HUES6 (cell line): ENCODE measurements at regions not wholly inside any gene's neighbourhood (a gene's known extent, or its start where the extent isn't known, plus 50 kb on each side); places are given as distances from the start of the nearest gene placed in this dataset.

Source experiments
- H3K27ac ChIP-seq: 2 replicates; pipeline ENCODE4 v1.7.0; 2013; ENCODE audit warnings: low read depth, mild to moderate bottlenecking, low read length, inconsistent platforms
- H3K27me3 ChIP-seq: 2 replicates; pipeline ENCODE4 v1.6.1; 2013; ENCODE audit warnings: low read length; ENCODE audit not compliant: control insufficient read depth, insufficient read depth
- H3K36me3 ChIP-seq: 2 replicates; pipeline ENCODE4 v1.6.1; 2013; ENCODE audit warnings: low read length; ENCODE audit not compliant: control insufficient read depth, insufficient read depth
- H3K4me1 ChIP-seq: 2 replicates; pipeline ENCODE4 v1.6.1; 2013; ENCODE audit warnings: low read length; ENCODE audit not compliant: control insufficient read depth, insufficient read depth
- H3K4me3 ChIP-seq: 2 replicates; pipeline ENCODE4 v1.5.1; 2013; ENCODE audit warnings: low read depth, low read length
- H3K9ac ChIP-seq: one replicate; pipeline ENCODE4 v1.6.1; 2013; ENCODE audit warnings: mild to moderate bottlenecking, low read length
- H3K9me3 ChIP-seq: 2 replicates; pipeline ENCODE4 v1.6.1; 2013; ENCODE audit warnings: low read depth, low read length; ENCODE audit not compliant: control insufficient read depth, insufficient read depth

- no peak overlapping the region for H3K9ac ChIP-seq
- no peak overlapping the region for H3K27ac ChIP-seq
- H3K27me3 ChIP-seq, result no peaks in the 10 kb centered on the region
- H3K36me3 ChIP-seq, result no peaks in the 10 kb centered on the region
- no peaks in the 10 kb centered on the region for H3K9me3 ChIP-seq
- no peak overlapping the region for H3K4me3 ChIP-seq
- no peaks in the 10 kb centered on the region for H3K4me1 ChIP-seq
These were observed 103.3 kb upstream of the VRK2 start for GRCh38 chr2:57943315-57943714.

DNA sequence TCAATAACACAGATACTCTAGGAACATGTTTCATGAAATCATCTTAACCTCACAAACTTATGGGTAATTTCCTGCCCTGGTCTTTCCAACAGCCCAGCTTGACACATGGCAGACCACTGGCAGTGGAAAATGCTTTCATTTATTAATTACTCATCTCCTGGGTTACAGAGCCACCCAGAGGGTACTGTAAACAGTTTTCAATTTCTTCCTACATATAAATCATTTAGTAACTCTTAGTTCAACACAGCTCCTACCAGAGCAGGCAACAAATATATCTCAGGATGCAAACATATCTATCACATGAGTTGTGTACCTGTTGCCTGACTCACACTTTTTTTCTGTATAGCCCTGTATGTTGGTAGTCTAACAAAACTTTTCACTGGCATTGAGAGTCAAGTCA, 99.2 kb upstream of the VRK2 start:
- no peak overlapping the region for H3K9ac ChIP-seq
- H3K9me3 ChIP-seq, result no peaks in the 10 kb centered on the region

DNA sequence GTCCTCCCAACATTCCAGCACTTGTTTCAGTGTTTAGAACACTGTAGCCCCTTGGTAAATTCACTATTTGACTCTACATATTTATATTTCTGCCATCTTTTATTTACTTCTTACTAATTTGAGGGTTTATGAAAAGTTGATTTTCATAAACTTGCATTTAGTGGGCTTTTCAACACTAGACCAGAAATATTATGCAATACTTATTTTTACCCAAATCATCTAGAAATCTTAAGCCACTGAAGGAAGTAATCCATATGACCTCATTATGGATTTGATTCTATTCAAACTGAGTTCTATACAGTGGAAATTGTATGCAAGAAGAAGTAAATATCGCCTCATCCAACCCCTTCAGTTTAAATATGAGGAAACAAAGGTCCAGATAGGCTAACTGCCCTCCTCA, 92.6 kb upstream of the VRK2 start:
- Histone ChIP-seq H3K9me3 (no peaks in the 10 kb centered on the region), H3K27ac (no peak overlapping the region), H3K36me3 (no peaks in the 10 kb centered on the region), H3K4me1 (no peaks in the 10 kb centered on the region), H3K4me3 (no peak overlapping the region), H3K9ac (no peak overlapping the region), H3K27me3 (no peaks in the 10 kb centered on the region)

More for the DNA sequence above, 99.2 kb upstream of the VRK2 start:
- Histone ChIP-seq H3K4me3 (no peak overlapping the region), H3K27ac (no peak overlapping the region), H3K36me3 (no peaks in the 10 kb centered on the region), H3K4me1 (no peaks in the 10 kb centered on the region), H3K27me3 (no peaks in the 10 kb centered on the region)

- no peak overlapping the region for H3K9ac ChIP-seq
- H3K27ac ChIP-seq, result no peak overlapping the region
- no peaks in the 10 kb centered on the region for H3K36me3 ChIP-seq
- no peaks in the 10 kb centered on the region for H3K9me3 ChIP-seq
- 0 out of 2 replicates have a peak, but pooled peaks cover 3% of the 10 kb centered on the region for H3K4me1 ChIP-seq
- no peaks in the 10 kb centered on the region for H3K27me3 ChIP-seq
- H3K4me3 ChIP-seq, result no peak overlapping the region
These were observed 89.4 kb upstream of the VRK2 start for GRCh38 chr2:57957238-57957637.

- H3K36me3 ChIP-seq, result no peaks in the 10 kb centered on the region
- no peak overlapping the region for H3K9ac ChIP-seq
- no peaks in the 10 kb centered on the region for H3K27me3 ChIP-seq
- H3K9me3 ChIP-seq, result no peaks in the 10 kb centered on the region
- H3K4me3 ChIP-seq, result no peak overlapping the region
- H3K27ac ChIP-seq, result no peak overlapping the region
- 0 out of 2 replicates have a peak, but pooled peaks cover 3% of the 10 kb centered on the region for H3K4me1 ChIP-seq
These were observed 87.2 kb upstream of the VRK2 start for GRCh38 chr2:57959390-57959789.

DNA sequence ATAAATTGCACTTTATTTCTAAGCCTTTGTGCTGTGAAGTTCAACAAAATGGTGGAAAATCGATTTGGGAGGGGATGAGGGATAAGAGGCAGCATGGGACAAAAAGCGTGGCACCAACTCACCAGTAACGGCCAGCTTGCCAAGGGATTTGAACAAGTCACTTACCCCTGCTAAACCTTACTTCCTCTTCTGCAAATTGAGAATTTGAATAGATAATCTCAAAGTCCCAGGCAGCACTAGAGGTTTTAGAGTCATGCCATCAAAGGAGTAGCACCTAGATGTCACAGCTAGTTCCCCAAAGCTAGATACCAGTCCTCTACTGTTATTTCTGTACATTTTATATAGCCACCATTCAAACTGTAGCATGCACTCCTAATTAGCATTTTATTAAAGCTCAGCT, 83.7 kb upstream of the VRK2 start:
- Histone ChIP-seq H3K9me3 (no peaks in the 10 kb centered on the region), H3K27me3 (no peaks in the 10 kb centered on the region), H3K9ac (no peak overlapping the region), H3K4me1 (peaks cover 3% of the 10 kb centered on the region; the same call in 1 of the 2 replicates), H3K36me3 (no peaks in the 10 kb centered on the region), H3K27ac (no peak overlapping the region), H3K4me3 (no peak overlapping the region)

GRCh38 chr2:57965219-57965618, 81.4 kb upstream of the VRK2 start:
- Histone ChIP-seq H3K27ac (no peak overlapping the region), H3K9me3 (no peaks in the 10 kb centered on the region), H3K9ac (no peak overlapping the region), H3K4me3 (no peak overlapping the region), H3K36me3 (no peaks in the 10 kb centered on the region), H3K4me1 (peaks cover 4% of the 10 kb centered on the region; the same call in 1 of the 2 replicates), H3K27me3 (no peaks in the 10 kb centered on the region)

- H3K27ac ChIP-seq, result no peak overlapping the region
- H3K36me3 ChIP-seq, result no peaks in the 10 kb centered on the region
- no peaks in the 10 kb centered on the region for H3K27me3 ChIP-seq
- no peak overlapping the region for H3K9ac ChIP-seq
- H3K4me3 ChIP-seq, result no peak overlapping the region
- H3K9me3 ChIP-seq, result no peaks in the 10 kb centered on the region
- H3K4me1 ChIP-seq, result peaks cover 4% of the 10 kb centered on the region; the same call in 1 of the 2 replicates
These were observed 80.6 kb upstream of the VRK2 start for GRCh38 chr2:57965961-57966360.

DNA sequence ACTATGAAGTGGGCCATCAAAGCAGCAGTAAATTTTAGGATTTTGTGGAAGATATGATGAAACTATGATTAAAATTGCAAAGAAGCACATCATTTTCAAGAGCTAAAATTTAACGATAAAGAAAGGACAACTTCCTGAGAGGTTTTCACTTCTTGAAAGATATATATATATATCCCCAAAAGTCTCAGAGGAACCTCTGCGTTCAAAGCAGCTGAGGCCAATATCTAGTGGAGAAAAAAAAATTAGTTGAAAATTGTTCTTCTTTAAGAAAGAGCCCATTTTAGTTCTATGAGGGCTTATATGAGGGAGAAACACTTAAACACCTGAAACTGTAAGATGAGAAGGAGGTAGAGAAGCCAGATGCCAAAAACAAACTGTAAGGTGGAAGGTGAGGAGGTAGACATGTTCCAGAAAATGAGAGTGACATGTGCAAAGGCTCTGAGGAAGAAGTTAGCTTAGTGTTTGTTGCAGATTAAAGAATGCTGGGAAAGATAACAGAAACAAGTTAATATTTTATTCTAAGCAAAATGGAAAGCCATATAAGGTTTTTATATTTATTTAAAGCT, 72.9 kb upstream of the VRK2 start:
- Histone ChIP-seq H3K9me3 (no peaks in the 10 kb centered on the region), H3K9ac (no peak overlapping the region), H3K4me3 (no peak overlapping the region), H3K27ac (no peak overlapping the region), H3K4me1 (no peaks in the 10 kb centered on the region), H3K36me3 (no peaks in the 10 kb centered on the region), H3K27me3 (no peaks in the 10 kb centered on the region)

DNA sequence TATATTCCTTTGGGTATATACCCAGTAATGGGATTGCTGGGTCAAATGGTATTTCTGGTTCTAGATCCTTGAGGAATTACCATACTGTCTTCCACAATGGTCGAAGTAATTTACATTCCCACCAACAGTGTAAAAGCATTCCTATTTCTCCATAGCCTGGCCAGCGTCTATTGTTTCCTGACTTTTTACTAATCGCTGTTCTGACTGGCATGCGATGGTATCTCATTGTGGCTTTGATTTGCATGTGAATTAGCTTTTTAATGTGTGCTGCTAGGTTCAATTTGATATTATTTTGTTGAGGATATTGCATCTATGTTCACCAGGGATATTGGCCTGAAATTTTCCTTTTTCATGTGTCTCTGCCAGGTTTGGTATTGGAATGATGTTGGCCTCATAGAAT, 67.4 kb upstream of the VRK2 start:
- no peak overlapping the region for H3K27ac ChIP-seq
- no peaks in the 10 kb centered on the region for H3K27me3 ChIP-seq

GRCh38 chr2:57981083-57981768, 65.4 kb upstream of the VRK2 start:
- H3K4me1 ChIP-seq, result peaks cover 5% of the 10 kb centered on the region; the same call in 1 of the 2 replicates
- no peaks in the 10 kb centered on the region for H3K36me3 ChIP-seq
- no peaks in the 10 kb centered on the region for H3K27me3 ChIP-seq
- no peaks in the 10 kb centered on the region for H3K9me3 ChIP-seq
- no peak overlapping the region for H3K27ac ChIP-seq
- no peak overlapping the region for H3K9ac ChIP-seq
- H3K4me3 ChIP-seq, result no peak overlapping the region

More for the DNA sequence above, 67.4 kb upstream of the VRK2 start:
- Histone ChIP-seq H3K9me3 (no peaks in the 10 kb centered on the region), H3K4me1 (peaks cover 5% of the 10 kb centered on the region; the same call in 1 of the 2 replicates), H3K4me3 (no peak overlapping the region), H3K9ac (no peak overlapping the region), H3K36me3 (no peaks in the 10 kb centered on the region)
